ENCODE measurements at regions not wholly inside any gene's neighbourhood (a gene's known extent, or its start where the extent isn't known, plus 50 kb on each side); places are given as distances from the start of the nearest gene placed in this dataset.
"Not testable (repeated sequence)": the region's sequence is repeated elsewhere in the genome, so short reads cannot be mapped to it uniquely, and the experiment has no call there.

DNA sequence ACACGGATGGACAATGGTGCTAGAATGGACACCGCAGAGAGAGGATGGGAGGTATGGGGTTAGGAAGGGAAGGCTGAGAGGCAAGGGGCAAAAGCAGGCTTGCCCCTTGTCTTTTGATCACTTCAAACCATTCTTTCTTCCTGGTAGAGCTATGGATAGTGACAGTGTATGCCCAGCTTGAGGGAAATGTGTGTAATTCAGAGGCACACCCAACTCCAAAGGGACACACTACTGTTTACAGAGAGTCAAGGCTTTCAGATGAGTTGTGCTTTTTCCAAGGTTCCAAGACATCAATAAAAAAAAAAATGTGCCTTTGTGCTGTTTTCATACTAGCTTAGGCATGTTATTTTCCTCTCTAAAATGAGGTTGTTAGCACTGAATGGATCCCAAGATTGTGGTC, 185.0 kb downstream of the MCHR2 start:
- no peak for DNase-seq

DNA sequence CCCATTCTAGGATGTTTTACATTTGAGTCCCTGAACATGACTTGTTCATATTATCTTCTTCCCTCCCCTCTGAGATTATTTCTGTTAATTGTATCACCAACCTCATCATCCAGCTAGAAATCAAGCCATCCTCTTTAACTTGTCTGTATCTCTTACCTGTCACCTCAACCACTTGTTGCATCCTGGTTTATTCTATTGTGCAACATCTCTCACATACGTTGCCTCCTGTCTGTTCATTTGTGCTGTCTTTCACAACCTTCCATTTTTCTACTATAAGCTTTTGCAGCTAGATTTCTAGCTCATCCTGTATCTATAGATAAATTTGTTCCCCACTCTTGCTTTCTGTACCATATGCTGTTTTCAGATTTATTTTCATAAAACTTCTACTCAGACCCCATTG, 183.7 kb downstream of the MCHR2 start:
- DNase-seq: no peak

DNA sequence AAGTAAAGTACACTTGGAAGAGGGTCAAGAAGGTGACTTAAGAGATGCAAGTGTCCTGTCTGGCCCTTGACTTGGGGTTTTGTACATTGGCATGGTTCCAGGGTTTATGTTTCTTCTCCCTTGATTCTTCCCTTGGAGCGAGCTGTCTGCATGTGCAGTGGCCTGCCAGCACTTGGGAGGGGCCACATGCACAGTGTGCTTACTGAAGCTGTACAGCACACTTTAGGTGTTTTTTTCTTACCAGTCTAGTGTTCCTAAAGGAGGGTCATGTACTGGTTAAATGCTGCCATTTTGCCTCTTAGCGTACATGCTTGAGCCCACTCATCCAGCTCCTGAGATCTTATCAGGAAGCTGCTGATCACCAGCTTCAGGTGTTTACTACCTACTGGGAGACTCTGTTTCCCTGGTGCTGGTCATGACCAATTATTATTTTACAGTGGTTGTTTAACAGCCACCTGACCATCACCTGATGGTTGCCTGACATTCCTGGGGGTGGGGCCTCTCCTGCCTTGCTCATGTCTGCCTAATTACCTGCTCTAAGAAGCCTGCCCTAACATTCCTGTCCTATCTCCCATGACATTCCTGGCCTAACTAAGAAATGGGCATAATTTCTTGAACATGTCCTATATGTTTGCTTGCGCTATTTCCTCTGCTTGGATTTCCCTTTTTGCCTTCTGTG, 182.9 kb downstream of the MCHR2 start:
- no peak for DNase-seq

DNA sequence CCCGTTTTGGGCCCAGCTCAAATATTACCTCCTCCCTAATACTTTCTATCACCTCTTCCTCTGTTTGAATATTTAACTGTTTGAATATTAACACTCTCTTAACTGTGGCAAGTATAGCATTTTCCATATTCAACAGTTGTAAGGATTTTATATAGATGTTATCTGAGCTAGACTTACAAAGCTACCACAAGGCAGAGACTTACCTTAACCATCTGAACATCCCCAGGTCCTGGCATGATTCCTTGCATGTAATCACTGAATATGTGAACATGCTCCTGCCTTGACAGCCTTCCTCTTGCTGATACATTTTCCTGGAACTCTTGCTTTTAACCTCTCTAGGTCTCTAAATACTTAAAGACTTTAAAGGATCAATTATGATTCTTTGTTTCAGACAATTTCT, 182.4 kb downstream of the MCHR2 start:
- no peak for DNase-seq

DNA sequence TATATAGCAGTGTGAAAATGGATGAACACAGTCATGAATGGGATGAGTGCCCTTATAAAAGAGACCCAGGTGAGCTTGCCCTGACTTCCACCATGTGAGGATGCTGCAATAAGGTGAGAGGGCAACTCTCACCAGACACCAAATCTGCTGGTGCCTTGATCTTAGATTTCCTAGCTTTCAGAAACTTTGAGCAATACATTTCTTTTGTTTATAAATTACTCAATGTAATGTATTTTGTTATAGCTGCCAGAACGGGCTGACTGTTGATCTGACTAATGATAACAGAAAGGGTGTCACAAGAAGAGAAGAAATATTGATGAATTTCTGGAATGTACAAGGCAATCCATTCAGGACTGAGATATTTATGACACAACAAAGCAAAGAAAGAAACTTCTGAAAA, 180.5 kb downstream of the MCHR2 start:
- no peak for DNase-seq

DNA sequence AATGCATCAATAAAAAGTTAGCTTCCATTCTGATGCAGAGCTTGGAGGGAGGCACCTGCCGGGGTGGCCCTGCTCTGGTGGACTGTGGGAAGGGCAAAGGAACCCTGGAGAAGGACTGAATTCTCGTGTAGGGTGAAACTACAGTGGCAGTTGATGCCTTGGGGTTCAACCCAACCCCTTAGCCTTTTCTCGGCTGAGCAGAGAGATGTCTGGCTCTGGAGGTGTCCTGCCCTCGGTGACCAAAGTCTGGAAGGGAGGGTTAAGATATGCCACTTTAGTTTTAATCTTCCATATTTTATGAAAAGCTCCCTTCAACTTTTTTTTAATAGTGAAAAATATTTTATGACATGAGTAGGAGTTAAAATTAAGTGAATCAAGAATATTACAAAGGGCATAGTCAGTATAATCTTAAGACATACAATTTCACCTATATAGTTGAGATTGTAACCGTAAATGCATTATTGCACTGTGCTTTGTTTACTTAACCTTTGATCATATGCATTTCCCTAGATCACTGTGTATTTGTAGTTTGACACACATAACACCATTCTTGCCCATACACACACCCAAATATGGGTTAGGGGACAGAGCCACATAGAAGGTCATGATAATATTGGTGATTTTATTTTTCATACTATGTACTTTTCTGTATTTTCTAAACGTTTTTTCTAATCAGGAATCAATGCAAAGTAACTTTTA, 179.6 kb downstream of the MCHR2 start:
- no peak for DNase-seq

DNA sequence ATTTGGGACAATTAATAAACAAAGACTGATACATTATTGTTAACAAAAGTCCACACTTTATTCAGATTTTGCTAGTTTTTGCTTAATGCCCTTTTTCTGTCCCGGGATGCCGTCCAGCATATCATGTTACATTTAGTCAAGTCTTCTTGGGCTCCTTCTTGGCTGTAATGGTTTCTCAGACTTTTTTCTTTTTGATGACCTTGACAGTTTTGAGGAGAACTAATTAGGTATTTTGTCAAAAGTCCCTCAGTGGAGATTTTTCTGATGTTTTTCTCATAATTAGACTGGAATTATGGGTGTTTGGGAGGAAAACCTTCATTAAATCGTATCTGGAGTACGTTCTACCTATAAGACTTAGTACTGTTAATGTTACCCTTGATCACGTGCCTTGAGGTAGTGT, 177.2 kb downstream of the MCHR2 start:
- DNase-seq: no peak

DNA sequence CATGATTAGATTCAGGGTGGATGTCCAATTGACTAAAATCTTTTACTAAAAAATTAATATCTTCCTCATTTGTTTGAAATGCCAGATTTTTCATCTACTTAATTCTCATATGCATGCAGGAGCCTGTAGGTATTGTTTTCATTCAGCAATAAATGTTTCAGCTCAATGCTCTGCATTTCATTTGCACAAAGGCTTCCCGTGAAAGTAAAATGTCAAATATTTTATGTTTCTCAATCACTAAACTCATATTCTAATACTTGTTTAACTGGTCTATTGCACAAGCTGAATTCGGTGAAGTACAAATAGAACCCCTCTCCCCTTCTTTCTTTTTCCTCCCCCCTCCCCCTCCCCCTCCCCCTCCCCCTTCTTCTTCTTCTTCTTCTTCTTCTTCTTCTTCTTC, 175.9 kb downstream of the MCHR2 start:
- DNase-seq: no peak

DNA sequence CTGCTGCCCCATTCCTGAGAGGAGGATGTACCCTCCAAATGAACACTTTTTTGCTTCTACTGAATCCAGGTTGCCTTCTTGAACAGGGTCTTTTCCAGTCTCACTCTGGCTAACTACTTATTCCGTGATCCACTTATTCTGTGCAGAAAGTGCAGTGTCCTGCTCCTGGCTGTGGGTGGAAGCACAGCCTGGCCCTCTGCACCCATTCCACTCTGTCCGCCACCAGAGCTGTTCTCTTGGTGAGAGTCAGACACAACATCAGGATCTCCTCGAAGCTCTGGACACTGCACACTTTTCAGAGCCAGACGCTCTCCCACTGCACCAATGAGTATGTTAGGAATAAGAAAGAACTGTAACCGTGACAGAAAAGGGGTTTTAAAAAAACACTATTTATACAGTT, 174.2 kb downstream of the MCHR2 start:
- no peak for DNase-seq

DNA sequence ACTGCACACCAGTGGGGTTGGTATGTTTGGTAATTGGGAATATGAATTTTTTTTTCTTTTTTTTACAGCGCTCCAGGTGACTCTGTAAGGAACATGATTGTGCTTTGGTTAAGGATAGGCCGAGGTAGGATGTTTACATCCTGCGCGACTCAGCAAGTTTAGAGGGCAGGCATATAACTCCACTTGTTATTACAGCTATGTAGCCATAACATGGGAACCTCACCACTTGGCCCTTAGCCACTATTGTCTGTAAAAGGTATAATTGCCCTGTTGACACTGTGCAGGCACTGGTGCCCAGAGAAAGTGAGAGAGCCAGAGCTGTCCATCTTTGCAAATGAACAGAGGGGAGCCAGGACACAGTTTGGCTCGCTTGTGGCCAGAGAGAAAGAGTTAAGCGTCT, 172.9 kb downstream of the MCHR2 start:
- DNase-seq: no peak

DNA sequence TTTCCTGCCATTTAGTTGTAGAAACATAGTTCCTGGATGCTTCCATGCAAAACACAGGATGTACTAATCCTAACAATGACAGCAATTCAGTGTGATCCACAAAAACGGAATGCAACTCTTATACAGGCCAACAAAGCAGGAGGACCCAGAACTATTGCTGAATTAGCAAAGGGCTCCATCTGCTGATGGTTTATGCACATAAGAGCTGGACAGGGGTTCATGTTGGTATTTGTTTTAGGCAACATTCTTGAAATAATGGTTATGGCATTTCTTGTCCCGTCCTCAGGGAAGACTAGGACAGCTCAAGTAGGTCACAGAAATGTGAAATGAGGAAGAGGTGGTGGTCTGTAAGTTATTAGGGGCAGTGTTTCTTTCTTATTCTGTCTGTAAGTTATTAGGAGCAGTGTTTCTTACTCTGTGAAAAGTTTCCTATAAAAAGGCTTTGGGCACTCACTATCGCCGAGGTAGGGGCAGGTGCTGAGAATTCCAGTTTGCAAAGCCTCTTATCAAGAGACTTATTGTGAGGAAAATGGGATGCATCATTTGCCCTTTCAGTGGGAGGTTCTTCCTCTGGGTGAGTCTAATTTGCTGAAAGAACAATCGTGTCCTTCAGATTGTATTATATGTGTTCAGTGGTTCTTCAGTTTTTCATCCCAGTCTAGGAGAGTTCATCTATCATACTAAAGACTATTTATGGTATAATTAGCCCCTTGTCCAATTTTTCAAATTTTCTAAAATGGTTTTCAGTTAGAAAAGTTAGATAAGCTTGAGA, 171.1 kb downstream of the MCHR2 start:
- DNase-seq: no peak

DNA sequence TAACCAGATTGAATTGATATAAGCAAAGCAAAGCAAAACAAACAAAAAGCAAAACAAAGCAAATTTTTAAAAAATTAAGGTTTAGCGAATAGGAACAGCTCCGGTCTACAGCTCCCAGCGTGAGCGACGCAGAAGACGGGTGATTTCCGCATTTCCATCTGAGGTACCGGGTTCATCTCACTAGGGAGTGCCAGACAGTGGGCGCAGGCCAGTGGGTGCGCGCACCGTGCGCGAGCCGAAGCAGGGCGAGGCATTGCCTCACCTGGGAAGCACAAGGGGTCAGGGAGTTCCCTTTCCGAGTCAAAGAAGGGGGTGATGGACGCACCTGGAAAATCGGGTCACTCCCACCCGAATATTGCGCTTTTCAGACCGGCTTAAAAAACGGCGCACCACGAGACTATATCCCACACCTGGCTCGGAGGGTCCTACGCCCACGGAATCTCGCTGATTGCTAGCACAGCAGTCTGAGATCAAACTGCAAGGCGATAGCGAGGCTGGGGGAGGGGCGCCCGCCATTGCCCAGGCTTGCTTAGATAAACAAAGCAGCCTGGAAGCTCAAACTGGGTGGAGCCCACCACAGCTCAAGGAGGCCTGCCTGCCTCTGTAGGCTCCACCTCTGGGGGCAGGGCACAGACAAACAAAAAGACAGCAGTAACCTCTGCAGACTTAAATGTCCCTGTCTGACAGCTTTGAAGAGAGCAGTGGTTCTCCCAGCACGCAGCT, 170.3 kb downstream of the MCHR2 start:
- DNase-seq: not testable (repeated sequence)

DNA sequence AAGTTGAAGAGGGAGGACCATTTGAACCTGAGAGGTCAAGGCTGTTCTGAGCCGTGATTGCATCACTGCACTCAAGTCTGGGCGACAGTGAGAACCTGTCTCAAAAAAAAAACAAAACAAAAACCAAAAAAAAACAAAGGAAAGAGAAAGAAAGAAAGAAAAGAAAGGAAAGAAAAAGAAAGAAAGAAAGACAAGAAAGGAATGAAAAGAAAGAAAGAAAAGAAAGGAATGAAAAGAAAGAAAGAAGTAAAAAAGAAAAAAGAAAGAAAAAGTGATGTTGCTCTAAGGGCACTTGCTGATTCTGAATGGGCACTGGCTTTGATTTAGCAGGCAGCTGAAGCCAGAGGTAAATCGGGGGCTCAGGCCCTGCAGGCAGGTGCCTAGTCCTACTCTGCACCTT, 161.0 kb downstream of the MCHR2 start:
- DNase-seq: no peak

DNA sequence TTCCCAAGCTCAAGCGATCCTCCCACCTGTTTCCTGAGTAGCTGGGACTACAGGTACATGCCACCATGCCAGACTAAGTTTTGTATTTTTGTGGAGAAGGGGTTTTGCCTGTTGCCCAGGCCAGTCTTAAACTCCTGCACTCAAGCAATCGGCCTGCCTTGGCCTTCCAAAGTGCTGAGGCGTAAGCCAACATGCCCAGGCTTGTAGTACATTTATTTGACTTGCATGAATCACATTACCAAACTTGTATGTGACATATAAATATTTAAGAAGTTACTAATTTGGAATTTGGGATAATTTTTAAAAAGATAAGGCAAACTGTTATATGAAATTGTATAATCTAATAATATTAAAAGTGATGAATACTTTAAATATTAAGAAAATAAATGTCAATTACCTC, 157.6 kb downstream of the MCHR2 start:
- DNase-seq: no peak

DNA sequence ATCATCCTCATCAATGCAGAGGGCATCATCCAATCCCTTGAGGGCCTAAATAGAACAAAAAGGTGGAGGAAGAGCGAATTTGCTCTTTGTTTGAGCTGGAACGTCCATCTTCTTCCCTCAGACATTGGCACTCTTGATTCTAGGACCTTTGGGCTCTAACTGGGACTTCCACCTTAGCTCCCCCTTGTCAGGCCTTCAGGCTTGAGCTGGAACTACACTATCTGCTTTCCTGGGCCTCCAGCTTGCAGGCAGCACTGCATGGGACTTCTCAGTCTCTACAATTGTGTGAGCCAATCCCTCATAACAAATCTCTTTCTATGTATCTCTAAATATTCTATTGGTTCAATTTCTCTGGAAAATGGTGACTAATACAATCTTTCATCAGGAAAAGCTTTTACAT, 155.4 kb downstream of the MCHR2 start:
- no peak for DNase-seq

DNA sequence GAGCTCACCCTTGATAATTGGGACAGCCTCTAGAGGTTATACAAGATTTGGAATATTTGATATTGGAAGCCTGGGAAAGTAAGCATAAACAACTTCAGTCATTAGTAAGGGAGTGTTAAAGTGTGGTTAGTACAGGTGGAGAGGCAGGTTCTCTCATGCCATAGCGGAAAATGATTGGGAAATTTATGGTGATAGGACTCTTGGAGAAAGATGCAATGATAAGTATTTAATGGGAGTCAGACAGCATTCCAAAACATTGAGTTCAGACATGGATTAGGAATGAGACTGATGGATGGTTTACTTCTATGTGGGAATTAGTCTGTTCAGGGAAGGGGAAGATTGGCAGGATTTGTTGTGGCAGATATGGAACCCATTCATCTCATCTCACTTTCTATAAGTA, 152.7 kb downstream of the MCHR2 start:
- no peak for DNase-seq

DNA sequence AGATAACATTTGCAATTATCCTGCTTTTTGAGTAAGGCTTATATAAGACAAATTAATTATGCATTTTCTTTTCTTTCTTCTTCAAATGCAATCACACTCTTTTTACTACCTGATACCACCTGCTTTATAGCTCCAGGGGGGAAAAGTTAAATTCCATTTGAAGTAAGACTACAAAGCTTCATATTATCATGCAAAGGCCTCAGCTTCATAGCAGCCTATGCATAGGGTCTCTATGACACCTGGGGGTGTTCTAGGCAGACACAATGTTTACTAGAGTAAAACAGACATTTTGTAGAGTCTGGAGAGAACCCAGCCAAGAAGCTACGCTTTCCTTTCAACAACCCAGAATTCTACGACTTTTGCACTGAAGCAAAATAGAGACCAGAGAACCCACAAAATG, 148.0 kb downstream of the MCHR2 start:
- DNase-seq: no peak

DNA sequence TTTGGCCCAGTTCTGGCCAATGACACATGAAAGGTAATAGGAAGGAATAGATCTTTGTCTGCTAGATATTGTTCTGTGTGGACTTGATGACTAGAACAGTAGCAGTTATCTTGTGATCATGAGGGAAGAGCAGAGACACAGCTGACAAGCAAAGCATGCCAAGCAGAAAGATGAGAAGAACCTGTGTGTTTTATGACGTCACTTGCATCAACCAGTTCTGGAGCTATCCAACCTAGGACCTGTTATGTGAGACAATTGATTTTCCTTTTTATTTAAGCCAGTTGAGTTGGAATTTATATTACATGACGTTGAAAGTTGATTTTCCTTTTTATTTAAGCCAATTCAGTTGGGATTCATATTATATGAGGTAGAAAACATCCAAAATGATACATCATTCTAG, 143.2 kb downstream of the MCHR2 start:
- DNase-seq: no peak

DNA sequence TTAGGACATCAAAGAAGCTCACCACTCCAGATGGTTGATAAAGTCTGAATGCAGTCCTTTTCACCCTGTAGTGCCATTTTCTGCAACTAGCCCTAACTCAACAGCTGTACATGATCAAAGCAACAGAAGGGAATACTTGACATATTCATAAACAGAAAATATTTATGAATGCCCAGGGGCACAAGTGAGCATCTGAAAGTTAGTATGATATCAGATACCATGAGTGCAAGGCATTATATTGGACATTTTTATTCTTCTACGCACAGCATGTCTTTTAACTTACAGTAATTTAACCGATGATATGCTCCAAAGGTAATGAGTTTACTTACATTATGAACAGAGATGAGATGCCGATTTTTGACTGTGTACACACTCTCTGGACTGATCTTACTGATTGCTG, 142.0 kb downstream of the MCHR2 start:
- no peak for DNase-seq

DNA sequence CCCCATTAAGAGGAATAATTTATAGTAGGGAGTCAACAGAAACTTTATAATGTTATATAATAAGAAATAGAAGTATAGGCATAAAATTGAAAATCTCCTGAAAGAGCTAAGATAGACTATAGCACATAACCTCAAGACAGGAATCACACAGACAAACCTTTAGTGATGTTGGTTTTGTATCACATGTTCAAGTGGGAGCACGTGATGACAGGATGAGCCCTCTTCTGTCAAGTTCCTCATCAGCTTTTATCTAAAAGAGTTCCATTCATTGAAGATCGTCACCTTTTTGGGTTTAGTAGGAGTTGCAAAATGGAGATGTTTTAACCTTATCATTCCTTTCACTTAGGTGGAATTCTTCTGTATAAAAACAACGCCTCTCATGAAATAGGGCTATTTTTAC, 127.0 kb downstream of the MCHR2 start:
- no peak for DNase-seq

DNA sequence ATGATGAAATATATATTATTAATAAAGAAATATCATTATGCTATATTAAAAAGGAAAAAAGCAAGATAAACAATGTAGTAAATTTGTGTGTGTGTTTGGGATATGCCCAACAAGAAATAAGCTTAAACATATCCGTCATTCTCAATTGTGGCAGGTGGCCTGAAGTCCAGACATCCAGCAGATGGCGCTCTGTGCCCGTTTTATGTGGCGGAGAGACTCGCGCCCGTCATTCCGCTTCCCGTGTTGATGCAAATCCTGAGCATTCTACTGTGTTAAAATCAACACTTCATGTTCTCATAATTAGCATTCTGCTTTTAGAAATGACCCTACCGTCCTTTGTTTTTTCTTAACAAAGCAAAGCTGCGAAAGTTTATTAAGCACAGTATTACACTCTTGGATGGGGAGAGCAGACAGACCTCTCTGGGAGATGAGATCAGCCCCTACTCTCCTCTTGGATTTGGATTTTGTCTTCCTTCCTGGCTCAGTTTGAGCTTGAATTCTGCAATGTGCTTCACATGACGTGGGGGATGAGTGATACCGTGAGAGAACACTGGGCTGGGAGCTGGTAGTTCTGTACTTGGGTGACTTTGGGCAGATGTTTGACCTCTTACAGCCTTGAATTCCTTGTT, 125.8 kb downstream of the MCHR2 start:
- peak; percentile 74 to 77 for DNase-seq

All from stimulated activated CD4-positive, alpha-beta T cell treated with anti-CD3 and anti-CD28 coated beads, Interleukin-2, amount 100 ng/mL, for 48 hours (primary cell).